H1 (cell line): ENCODE measurements at regions not wholly inside any gene's neighbourhood (a gene's known extent, or its start where the extent isn't known, plus 50 kb on each side); places are given as distances from the start of the nearest gene placed in this dataset.

Experiments used
- CTCF ChIA-PET: fragments of 300-600 bp; sonication (Branson Sonifier 250); formaldehyde crosslinking; loops from one replicate; lab custom pipeline; 2021; ENCODE audit not compliant: partially characterized antibody; lab: Charles Lee
- POLR2A ChIA-PET: fragments of 300-600 bp; sonication (Branson Sonifier 250); formaldehyde crosslinking; loops from one replicate; lab custom pipeline; 2021; ENCODE audit warnings: inconsistent platforms; ENCODE audit not compliant: partially characterized antibody; lab: Charles Lee
- DNase-seq, 2 experiments: peaks; one replicate each; pipeline versions ENCODE4 v3.0.0 to v3.0.0-alpha.2; 2010 to 2022; ENCODE audit warnings: low spot score in 2 of 2, low read depth in 1 of 2, mixed read lengths in 1 of 2
- FAIRE-seq: peaks from 2 replicates; lab custom pipeline; 2011; peaks lifted over from hg19 to GRCh38; lab: Jason Lieb, UNC
- H2AFZ ChIP-seq: 2 replicates; pipeline ENCODE4 v1.8.1; 2012; ENCODE audit warnings: low read length, inconsistent platforms
- H2AK5ac ChIP-seq: 2 replicates; pipeline ENCODE4 v1.6.1; 2013; ENCODE audit warnings: low read depth, low read length
- H2BK120ac ChIP-seq: replicated peaks from 2 replicates; pipeline ENCODE3; 2013; ENCODE audit warnings: low read depth, low read length, inconsistent platforms
- H2BK12ac ChIP-seq: 2 replicates; pipeline ENCODE4 v1.6.1; 2013; ENCODE audit warnings: low read depth, low read length
- H2BK15ac ChIP-seq: 2 replicates; pipeline ENCODE4 v1.6.1; 2013; ENCODE audit warnings: low read length
- H2BK20ac ChIP-seq: 2 replicates; pipeline ENCODE4 v1.6.1; 2013; ENCODE audit warnings: low read length
- H2BK5ac ChIP-seq: 2 replicates; pipeline ENCODE4 v1.6.1; 2013; ENCODE audit warnings: low read depth, low read length
- H3K14ac ChIP-seq: 2 replicates; pipeline ENCODE4 v1.6.1; 2013; ENCODE audit warnings: inconsistent platforms; ENCODE audit not compliant: insufficient read length
- H3K18ac ChIP-seq: 2 replicates; pipeline ENCODE4 v1.6.1; 2013; ENCODE audit warnings: low read length; ENCODE audit errors: extremely low read depth
- H3K23ac ChIP-seq: 2 replicates; pipeline ENCODE4 v1.6.1; 2013; ENCODE audit warnings: inconsistent platforms; ENCODE audit not compliant: insufficient read length
- H3K23me2 ChIP-seq: 2 replicates; pipeline ENCODE4 v1.6.1; 2013; ENCODE audit warnings: low read depth, low read length
- H3K27ac ChIP-seq: 2 replicates; pipeline ENCODE4 v1.6.1; 2011; ENCODE audit warnings: low read depth, low read length, inconsistent platforms
- H3K27me3 ChIP-seq, 4 experiments: replicated peaks in 1 of 4; 1 replicate in 1 of 4; 2 replicates in 3 of 4; pipeline versions ENCODE4 v1.6.1 to v1.8.1; 2011 to 2013; ENCODE audit warnings: low read length in 3 of 4, mild to moderate bottlenecking in 3 of 4, inconsistent platforms in 2 of 4, mixed read lengths in 2 of 4, moderate library complexity in 1 of 4; ENCODE audit not compliant: control insufficient read depth in 3 of 4, insufficient read depth in 3 of 4; ENCODE audit errors: extremely low read depth in 1 of 4
- H3K36me3 ChIP-seq, 4 experiments: 2 replicates each; pipeline versions ENCODE4 v1.6.1 to v1.8.1; 2011 to 2013; ENCODE audit warnings: mild to moderate bottlenecking in 4 of 4, low read length in 3 of 4, moderate library complexity in 2 of 4, control low read depth in 1 of 4, inconsistent platforms in 1 of 4; ENCODE audit not compliant: insufficient read depth in 4 of 4, control insufficient read depth in 2 of 4
- H3K4ac ChIP-seq: replicated peaks from 2 replicates; pipeline ENCODE3; 2013; ENCODE audit warnings: low read length, low read depth, mixed read lengths, inconsistent platforms; ENCODE audit not compliant: insufficient read length
- H3K4me1 ChIP-seq, 4 experiments: replicated peaks in 1 of 4; 1 replicate in 1 of 4; 2 replicates in 3 of 4; pipeline versions ENCODE4 v1.6.1 to v1.8.1; 2011 to 2013; ENCODE audit warnings: low read length in 3 of 4, inconsistent platforms in 2 of 4, mixed read lengths in 1 of 4; ENCODE audit not compliant: insufficient read depth in 4 of 4, control insufficient read depth in 3 of 4
- H3K4me2 ChIP-seq, 2 experiments: 2 replicates each; pipeline versions ENCODE4 v1.6.1 to v1.8.1; 2011 to 2013; ENCODE audit warnings: low read depth in 2 of 2, low read length in 2 of 2, control low read depth in 1 of 2, inconsistent platforms in 1 of 2, mild to moderate bottlenecking in 1 of 2; ENCODE audit not compliant: insufficient read depth in 1 of 2
- H3K4me3 ChIP-seq, 4 experiments: fragments of 200-600, 300-600 bp in 1 of 4; sonication (generic), shearing (Covaris generic), sonication (Bioruptor Twin) in 1 of 4; 2 replicates each; pipeline versions ENCODE4 v1.5.1 to v1.8.1; 2011 to 2016; ENCODE audit warnings: low read length in 4 of 4, low read depth in 3 of 4, control low read depth in 2 of 4, inconsistent platforms in 2 of 4, mild to moderate bottlenecking in 2 of 4, mixed read lengths in 1 of 4, moderate library complexity in 1 of 4; ENCODE audit not compliant: insufficient read depth in 2 of 4; ENCODE audit errors: extremely low read depth in 1 of 4
- H3K56ac ChIP-seq: replicated peaks from 2 replicates; pipeline ENCODE3; 2013; ENCODE audit warnings: low read depth, mild to moderate bottlenecking, mixed read lengths, low read length, inconsistent platforms; ENCODE audit not compliant: insufficient read length
- H3K79me1 ChIP-seq: 2 replicates; pipeline ENCODE4 v1.6.1; 2013; ENCODE audit warnings: low read depth, low read length, control low read depth
- H3K79me2 ChIP-seq, 2 experiments: 2 replicates each; pipeline versions ENCODE4 v1.6.1 to v1.8.1; 2012 to 2013; ENCODE audit warnings: low read length in 2 of 2, mild to moderate bottlenecking in 2 of 2, inconsistent platforms in 1 of 2; ENCODE audit not compliant: insufficient read depth in 2 of 2, control insufficient read depth in 1 of 2
- H3K9ac ChIP-seq, 4 experiments: replicated peaks in 1 of 4; 1 replicate in 1 of 4; 2 replicates in 3 of 4; pipeline versions ENCODE4 v1.6.1 to v1.8.1; 2011 to 2013; ENCODE audit warnings: low read depth in 3 of 4, low read length in 3 of 4, control low read depth in 2 of 4, mild to moderate bottlenecking in 2 of 4, moderate library complexity in 2 of 4, inconsistent platforms in 1 of 4; ENCODE audit errors: extremely low read depth in 1 of 4
- H3K9me3 ChIP-seq, 2 experiments: 2 replicates each; pipeline versions ENCODE4 v1.6.1 to v1.8.1; 2012 to 2013; ENCODE audit warnings: mild to moderate bottlenecking in 2 of 2, moderate library complexity in 2 of 2, control low read depth in 1 of 2, inconsistent platforms in 1 of 2, low read depth in 1 of 2, low read length in 1 of 2, mixed read lengths in 1 of 2; ENCODE audit not compliant: insufficient read depth in 2 of 2
- H4K20me1 ChIP-seq, 2 experiments: replicated peaks in 1 of 2; 2 replicates each; pipeline versions ENCODE3 to v1.8.1; 2011 to 2013; ENCODE audit warnings: inconsistent platforms in 2 of 2, low read length in 2 of 2, mild to moderate bottlenecking in 1 of 2; ENCODE audit not compliant: insufficient read depth in 2 of 2, control insufficient read depth in 1 of 2
- H4K5ac ChIP-seq: 2 replicates; pipeline ENCODE4 v1.6.1; 2013; ENCODE audit warnings: low read length, low read depth, mixed read lengths, inconsistent platforms; ENCODE audit not compliant: insufficient read length
- H4K8ac ChIP-seq: 2 replicates; pipeline ENCODE4 v1.8.0; 2013; ENCODE audit warnings: mild to moderate bottlenecking, moderate library complexity, low read length, inconsistent platforms; ENCODE audit not compliant: insufficient read depth; ENCODE audit errors: extremely low read depth
- H4K91ac ChIP-seq: replicated peaks from 2 replicates; pipeline ENCODE3; 2013; ENCODE audit warnings: low read length, mixed read lengths, inconsistent platforms; ENCODE audit not compliant: insufficient read length
- EGR1 ChIP-seq: IDR thresholded peaks from 2 replicates; pipeline ENCODE4 v1.6.1; 2011; ENCODE audit warnings: low read depth, low read length, borderline replicate concordance
- NRF1 ChIP-seq: IDR thresholded peaks from 2 replicates; pipeline ENCODE4 v1.6.1; 2011; ENCODE audit warnings: mild to moderate bottlenecking, low read depth, low read length, improper control_type of control experiment
- POU5F1 ChIP-seq: IDR thresholded peaks from 2 replicates; pipeline ENCODE4 v1.6.1; 2011; ENCODE audit warnings: low read depth, mild to moderate bottlenecking, low read length, moderate library complexity
- RBBP5 ChIP-seq: IDR thresholded peaks from 2 replicates; pipeline ENCODE4 v1.7.1; 2012; ENCODE audit warnings: low read depth, mild to moderate bottlenecking, inconsistent platforms, low read length, moderate library complexity, borderline replicate concordance
- TCF12 ChIP-seq: IDR thresholded peaks from 2 replicates; pipeline ENCODE4 v1.6.1; 2011; ENCODE audit warnings: low read depth, mild to moderate bottlenecking, low read length
- WGBS, 2 experiments: shearing (Covaris generic) in 1 of 2; methylation state at CpG; one replicate each; pipeline versions ENCODE4 v1.1.6 to v1.1.7; 2013 to 2015; ENCODE audit warnings: low lambda C conversion rate in 2 of 2, mixed read lengths in 2 of 2, inconsistent platforms in 1 of 2, low coverage in 1 of 2, missing lambda C conversion rate in 1 of 2; ENCODE audit not compliant: insufficient replicate concordance in 2 of 2, insufficient coverage in 1 of 2, insufficient read length in 1 of 2; ENCODE audit errors: extremely low coverage in 1 of 2, missing lambda C conversion rate in 1 of 2; 5-methylcytosine and 5-hydroxymethylcytosine counted together
- TF ChIP-seq, protein P1 (sequence below): IDR thresholded peaks from 2 replicates; pipeline ENCODE4 v1.6.1; 2012; ENCODE audit warnings: inconsistent platforms

DNA sequence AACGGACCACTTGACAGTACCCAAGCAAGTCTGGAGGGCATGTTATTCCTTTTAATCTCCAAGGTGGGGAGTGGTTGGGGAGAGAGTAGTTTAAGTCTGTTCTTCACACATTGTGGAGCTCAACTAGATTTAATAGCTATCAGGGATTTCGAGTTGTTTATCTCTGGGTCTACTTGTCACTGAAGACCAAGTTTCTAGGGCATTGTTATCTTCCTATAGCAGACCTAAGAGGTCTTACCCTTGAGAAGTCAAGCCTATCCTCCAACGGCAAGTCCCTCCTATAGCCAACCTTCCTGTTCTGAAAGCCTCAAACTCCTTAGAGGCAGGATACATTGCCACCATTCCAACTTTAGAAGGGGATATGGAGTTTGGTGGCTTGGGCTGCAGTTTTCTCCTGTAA, 164.5 kb upstream of the MOCS1 start (continued):
- TF ChIP-seq EGR1: no peak
- TF ChIP-seq, all 59 proteins: peak for 0

DNA sequence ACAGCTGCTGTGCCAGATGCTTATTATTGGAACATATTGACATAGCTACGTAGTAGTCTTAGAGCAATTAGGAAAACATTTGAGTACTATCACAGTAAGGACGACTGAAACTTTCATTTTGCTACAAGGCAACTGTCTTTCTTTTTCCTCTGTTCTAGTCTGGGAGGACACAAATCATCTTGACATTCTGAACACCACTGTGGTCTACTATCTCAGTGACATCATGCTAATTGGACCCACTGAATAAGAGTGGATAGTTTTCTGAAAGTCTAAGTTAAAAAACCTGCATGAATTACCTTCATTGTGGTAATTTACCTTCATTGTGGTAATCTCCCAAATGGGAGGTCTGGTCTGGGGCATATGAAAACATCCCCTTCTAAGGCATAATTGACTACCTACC, 163.3 kb upstream of the MOCS1 start:
- H3K9me3 ChIP-seq: no peaks in the 10 kb centered on the region
- H3K4me1 ChIP-seq: no peaks in the 10 kb centered on the region
- no peak overlapping the region for H2BK20ac ChIP-seq
- no peak overlapping the region for H3K14ac ChIP-seq
- no peak overlapping the region for H3K9ac ChIP-seq
- no peaks in the 10 kb centered on the region for H3K79me2 ChIP-seq
- no peak overlapping the region for H2AK5ac ChIP-seq
- DNase-seq (no peak), FAIRE-seq (no peak)
- no peak overlapping the region for H4K8ac ChIP-seq
- no peaks in the 10 kb centered on the region for H3K79me1 ChIP-seq
- no peak overlapping the region for H3K4me3 ChIP-seq
- H3K36me3 ChIP-seq: no peaks in the 10 kb centered on the region
- H3K27me3 ChIP-seq: no peaks in the 10 kb centered on the region
- H3K4me2 ChIP-seq: no peak overlapping the region
- no peak overlapping the region for H3K27ac ChIP-seq
- CTCF ChIA-PET: interaction anchor here (1.0 kb wide), 1 partner anchor 231 kb away, joined by 3 read pairs; no protein-coding TSS in a partner anchor
- 84% methylated on average over 2 of the region's 2 CpGs; no CpG with 5 or more reads in 1 of the 2 experiments for WGBS, 2 experiments
- H3K18ac ChIP-seq: no peak overlapping the region
- no peak overlapping the region for H3K23ac ChIP-seq
- H4K20me1 ChIP-seq: no peaks in the 10 kb centered on the region
- no peak overlapping the region for H4K91ac ChIP-seq
- no peaks in the 10 kb centered on the region for H3K23me2 ChIP-seq
- H3K4ac ChIP-seq: no peak overlapping the region
- H2BK120ac ChIP-seq: no peak overlapping the region
- POLR2A ChIA-PET: no interaction called here
- no peak overlapping the region for H2BK15ac ChIP-seq
- TF ChIP-seq, protein P1, sequence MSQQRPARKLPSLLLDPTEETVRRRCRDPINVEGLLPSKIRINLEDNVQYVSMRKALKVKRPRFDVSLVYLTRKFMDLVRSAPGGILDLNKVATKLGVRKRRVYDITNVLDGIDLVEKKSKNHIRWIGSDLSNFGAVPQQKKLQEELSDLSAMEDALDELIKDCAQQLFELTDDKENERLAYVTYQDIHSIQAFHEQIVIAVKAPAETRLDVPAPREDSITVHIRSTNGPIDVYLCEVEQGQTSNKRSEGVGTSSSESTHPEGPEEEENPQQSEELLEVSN: no peak
- no peak for TF ChIP-seq RBBP5
- no peak for TF ChIP-seq POU5F1
- TF ChIP-seq TCF12: no peak
- no peak for TF ChIP-seq NRF1
- H2BK5ac ChIP-seq: no peak overlapping the region
- H3K56ac ChIP-seq: no peak overlapping the region
- no peak overlapping the region for H4K5ac ChIP-seq
- no peak overlapping the region for H2BK12ac ChIP-seq
- H2AFZ ChIP-seq: no peak overlapping the region
